ENCODE measurements at regions not wholly inside any gene's neighbourhood (a gene's known extent, or its start where the extent isn't known, plus 50 kb on each side); places are given as distances from the start of the nearest gene placed in this dataset.

DNA sequence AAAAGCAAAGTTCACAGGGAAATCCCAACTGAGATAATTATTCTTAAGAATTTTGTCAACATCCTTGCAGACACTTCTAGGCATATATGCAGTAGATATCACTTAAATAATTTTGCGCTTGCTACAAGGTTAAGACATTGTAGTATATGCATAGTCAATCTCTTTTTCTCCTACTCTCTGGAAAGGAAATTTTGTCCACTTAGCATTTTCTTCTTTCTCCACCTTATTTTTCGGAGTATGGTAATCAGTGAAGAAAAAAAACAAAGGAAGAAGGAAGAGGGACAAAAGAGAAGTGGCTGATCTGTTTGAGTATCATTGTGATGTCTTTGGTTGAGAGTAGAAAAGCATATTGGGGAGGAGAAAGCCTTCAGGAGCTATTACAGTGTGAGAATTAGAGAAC, 104.6 kb downstream of the LACC1 start:
- no peaks in the 10 kb centered on the region for H3K4me1 ChIP-seq (ENCODE audit: insufficient read depth, insufficient read length)
- no peaks in the 10 kb centered on the region for H3K36me3 ChIP-seq (ENCODE audit: insufficient read depth, insufficient read length, low read length)
- no peak for TF ChIP-seq SUZ12 (IDR thresholded peaks at IDR 0.05; ENCODE audit: extremely low read depth, insufficient read depth, insufficient read length)
- TF ChIP-seq ZNF274 (IDR thresholded peaks at IDR 0.05; ENCODE audit: low read depth, low read length): no peak
- TF ChIP-seq YY1 (IDR thresholded peaks at IDR 0.05; ENCODE audit: insufficient read depth, insufficient read length): no peak
- no peaks in the 10 kb centered on the region for H3K27me3 ChIP-seq (ENCODE audit: insufficient read depth, insufficient read length)
- no peak overlapping the region for H3K9ac ChIP-seq (ENCODE audit: insufficient read length, low read depth)
- no peak overlapping the region for H3K4me3 ChIP-seq (ENCODE audit: insufficient read length, low read depth)
- H3K9me3 ChIP-seq (ENCODE audit: insufficient read depth, low read length): 0 out of 2 replicates have a peak, but pooled peaks cover 9% of the 10 kb centered on the region
- no peak for DNase-seq (ENCODE audit: low read depth, low spot score)

DNA sequence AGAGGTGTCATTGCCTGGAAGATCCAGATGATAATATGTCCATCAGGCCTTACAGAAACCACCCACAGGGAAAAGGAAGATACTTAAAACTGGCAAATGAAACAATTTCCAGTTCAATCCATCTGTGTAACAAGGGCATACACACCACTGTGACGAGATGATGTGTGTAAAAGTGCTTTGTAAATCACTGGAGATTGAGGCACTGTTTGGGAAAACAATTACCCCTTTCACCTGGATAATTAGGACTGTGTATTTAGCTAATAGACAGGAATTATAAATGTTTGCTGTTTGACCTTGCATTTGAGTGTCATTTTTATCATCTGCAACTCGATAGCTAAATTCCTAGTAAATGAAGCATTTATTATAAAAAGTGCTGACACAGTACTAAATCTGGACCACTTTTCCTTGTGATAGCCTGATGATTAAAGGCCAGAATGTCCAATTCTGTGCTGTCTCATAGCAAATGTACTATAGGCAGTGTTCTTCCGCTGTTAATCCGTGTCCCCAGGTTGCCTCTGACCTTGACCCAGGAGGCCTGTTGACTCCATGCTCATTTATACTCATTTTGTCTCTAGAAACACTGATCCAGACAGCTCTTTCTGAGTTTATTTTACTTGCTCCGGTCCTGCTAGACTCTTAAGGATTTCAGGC, 105.8 kb downstream of the LACC1 start:
- no peaks in the 10 kb centered on the region for H3K27me3 ChIP-seq (ENCODE audit: insufficient read depth, insufficient read length)
- H3K36me3 ChIP-seq (ENCODE audit: insufficient read depth, insufficient read length, low read length): no peaks in the 10 kb centered on the region
- H3K9ac ChIP-seq (ENCODE audit: insufficient read length, low read depth): no peak overlapping the region
- H3K4me1 ChIP-seq (ENCODE audit: insufficient read depth, insufficient read length): no peaks in the 10 kb centered on the region
- no peak for DNase-seq (ENCODE audit: low read depth, low spot score)
- no peak overlapping the region for H3K4me3 ChIP-seq (ENCODE audit: insufficient read length, low read depth)
- H3K9me3 ChIP-seq (ENCODE audit: insufficient read depth, low read length): 0 out of 2 replicates have a peak, but pooled peaks cover 9% of the 10 kb centered on the region
- TF ChIP-seq ZNF274 (IDR thresholded peaks at IDR 0.05; ENCODE audit: low read depth, low read length) (no peak), YY1 (IDR thresholded peaks at IDR 0.05; ENCODE audit: insufficient read depth, insufficient read length) (no peak), SUZ12 (IDR thresholded peaks at IDR 0.05; ENCODE audit: extremely low read depth, insufficient read depth, insufficient read length) (no peak)

DNA sequence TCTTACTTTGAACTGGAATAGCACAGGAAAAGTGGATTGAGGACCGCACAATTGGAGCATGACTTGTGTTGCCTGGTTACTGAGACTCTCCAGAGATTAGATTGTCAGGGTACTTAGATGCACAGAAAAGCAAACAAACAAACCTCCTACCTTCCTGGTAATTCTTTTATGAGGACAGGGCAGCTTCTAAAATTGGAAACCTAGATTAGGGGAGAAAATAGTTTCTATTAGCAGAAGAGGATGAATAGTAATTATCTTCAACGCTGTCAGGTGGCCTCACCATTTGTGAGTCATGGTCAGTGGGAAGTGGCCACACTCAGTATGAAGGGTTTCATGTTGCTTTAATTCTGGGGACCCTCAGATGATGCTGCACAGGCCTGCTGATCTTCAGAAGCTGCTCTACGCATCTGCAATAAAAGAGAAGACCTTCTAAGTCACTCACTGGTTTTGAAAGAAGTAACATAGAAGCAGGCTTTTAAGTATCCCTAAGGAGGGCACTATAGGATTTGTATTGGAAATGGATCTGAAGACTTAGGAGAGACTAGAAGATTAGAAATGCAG, 106.8 kb downstream of the LACC1 start:
- H3K9me3 ChIP-seq (ENCODE audit: insufficient read depth, low read length): 0 out of 2 replicates have a peak, but pooled peaks cover 3% of the 10 kb centered on the region
- H3K36me3 ChIP-seq (ENCODE audit: insufficient read depth, insufficient read length, low read length): no peaks in the 10 kb centered on the region
- TF ChIP-seq YY1 (IDR thresholded peaks at IDR 0.05; ENCODE audit: insufficient read depth, insufficient read length) (no peak), ZNF274 (IDR thresholded peaks at IDR 0.05; ENCODE audit: low read depth, low read length) (no peak), SUZ12 (IDR thresholded peaks at IDR 0.05; ENCODE audit: extremely low read depth, insufficient read depth, insufficient read length) (no peak)
- no peaks in the 10 kb centered on the region for H3K4me1 ChIP-seq (ENCODE audit: insufficient read depth, insufficient read length)
- no peak for DNase-seq (ENCODE audit: low read depth, low spot score)
- no peak overlapping the region for H3K4me3 ChIP-seq (ENCODE audit: insufficient read length, low read depth)
- H3K27me3 ChIP-seq (ENCODE audit: insufficient read depth, insufficient read length): no peaks in the 10 kb centered on the region
- H3K9ac ChIP-seq (ENCODE audit: insufficient read length, low read depth): no peak overlapping the region

DNA sequence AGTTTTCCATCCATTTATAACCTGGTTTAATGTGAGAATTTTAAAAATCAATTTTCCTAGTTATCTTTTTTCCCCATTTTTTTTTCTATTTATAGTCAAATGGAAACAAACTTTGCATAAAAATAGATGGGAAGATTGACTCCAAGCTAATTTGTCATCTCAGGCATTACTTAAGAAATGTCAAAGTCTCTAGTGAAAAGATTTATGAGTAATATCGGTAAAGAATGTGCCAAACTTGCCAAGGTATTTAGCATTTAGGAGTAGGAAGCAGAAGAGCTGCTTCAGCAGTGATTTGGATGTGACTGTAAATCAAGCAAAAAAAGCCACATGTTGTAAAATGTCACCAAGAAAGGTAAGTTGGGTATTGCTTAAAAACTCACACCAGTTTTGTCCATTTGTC, 108.6 kb downstream of the LACC1 start:
- Histone ChIP-seq H3K36me3 (ENCODE audit: insufficient read depth, insufficient read length, low read length) (no peaks in the 10 kb centered on the region), H3K27me3 (ENCODE audit: insufficient read depth, insufficient read length) (no peaks in the 10 kb centered on the region), H3K4me1 (ENCODE audit: insufficient read depth, insufficient read length) (no peaks in the 10 kb centered on the region), H3K4me3 (ENCODE audit: insufficient read length, low read depth) (no peak overlapping the region), H3K9ac (ENCODE audit: insufficient read length, low read depth) (no peak overlapping the region), H3K9me3 (ENCODE audit: insufficient read depth, low read length) (no peaks in the 10 kb centered on the region)
- DNase-seq (ENCODE audit: low read depth, low spot score): no peak
- TF ChIP-seq YY1 (IDR thresholded peaks at IDR 0.05; ENCODE audit: insufficient read depth, insufficient read length): no peak
- no peak for TF ChIP-seq SUZ12 (IDR thresholded peaks at IDR 0.05; ENCODE audit: extremely low read depth, insufficient read depth, insufficient read length)

DNA sequence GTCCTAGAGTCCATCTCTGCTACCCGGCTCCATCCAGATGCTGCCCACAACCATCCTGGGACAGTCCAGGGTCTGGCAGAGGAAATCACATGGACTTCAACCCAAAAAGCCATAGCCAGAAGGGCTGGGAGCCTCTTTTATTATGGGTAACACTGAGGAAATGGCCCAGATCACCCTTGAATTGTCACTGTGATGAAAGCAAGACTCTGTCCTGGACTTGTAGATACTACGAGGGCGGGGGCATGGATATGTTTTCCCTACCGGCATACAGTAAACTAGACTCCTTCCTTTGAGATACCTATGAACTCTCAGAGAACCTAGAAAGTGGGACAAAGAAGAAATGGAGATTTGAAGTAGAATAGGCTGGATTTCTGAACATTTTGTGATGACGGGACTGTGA, 110.3 kb downstream of the LACC1 start:
- DNase-seq (ENCODE audit: low read depth, low spot score): no peak
- Histone ChIP-seq H3K4me1 (ENCODE audit: insufficient read depth, insufficient read length) (no peaks in the 10 kb centered on the region), H3K9me3 (ENCODE audit: insufficient read depth, low read length) (peaks cover 2% of the 10 kb centered on the region; the same call in 1 of the 2 replicates), H3K9ac (ENCODE audit: insufficient read length, low read depth) (no peak overlapping the region), H3K36me3 (ENCODE audit: insufficient read depth, insufficient read length, low read length) (no peaks in the 10 kb centered on the region), H3K4me3 (ENCODE audit: insufficient read length, low read depth) (no peak overlapping the region), H3K27me3 (ENCODE audit: insufficient read depth, insufficient read length) (no peaks in the 10 kb centered on the region)
- TF ChIP-seq YY1 (IDR thresholded peaks at IDR 0.05; ENCODE audit: insufficient read depth, insufficient read length): no peak
- no peak for TF ChIP-seq ZNF274 (IDR thresholded peaks at IDR 0.05; ENCODE audit: low read depth, low read length)
- TF ChIP-seq SUZ12 (IDR thresholded peaks at IDR 0.05; ENCODE audit: extremely low read depth, insufficient read depth, insufficient read length): no peak

DNA sequence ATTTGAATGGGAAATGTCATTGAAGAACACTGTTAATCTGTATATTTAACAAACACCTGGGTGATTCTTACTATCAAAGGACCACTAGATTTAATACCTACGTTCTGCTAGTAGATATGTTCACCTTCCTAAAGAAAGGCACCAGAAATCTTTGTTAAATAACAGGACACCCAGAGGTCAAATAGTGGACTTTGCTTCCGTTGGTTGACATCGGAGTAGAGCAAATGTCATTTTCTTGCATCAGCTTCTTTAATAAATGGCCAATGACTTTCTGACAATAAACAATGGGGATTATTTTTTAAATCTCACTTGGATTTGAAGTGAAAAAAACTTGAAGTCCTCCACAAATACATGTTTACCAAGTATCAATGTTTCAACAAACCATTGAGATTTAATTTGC, 111.1 kb downstream of the LACC1 start:
- no peak overlapping the region for H3K4me3 ChIP-seq (ENCODE audit: insufficient read length, low read depth)
- no peaks in the 10 kb centered on the region for H3K36me3 ChIP-seq (ENCODE audit: insufficient read depth, insufficient read length, low read length)
- no peak for DNase-seq (ENCODE audit: low read depth, low spot score)
- no peaks in the 10 kb centered on the region for H3K27me3 ChIP-seq (ENCODE audit: insufficient read depth, insufficient read length)
- TF ChIP-seq ZNF274 (IDR thresholded peaks at IDR 0.05; ENCODE audit: low read depth, low read length) (no peak), SUZ12 (IDR thresholded peaks at IDR 0.05; ENCODE audit: extremely low read depth, insufficient read depth, insufficient read length) (no peak), YY1 (IDR thresholded peaks at IDR 0.05; ENCODE audit: insufficient read depth, insufficient read length) (no peak)
- H3K9me3 ChIP-seq (ENCODE audit: insufficient read depth, low read length): peaks cover 7% of the 10 kb centered on the region; the same call in 1 of the 2 replicates
- no peak overlapping the region for H3K9ac ChIP-seq (ENCODE audit: insufficient read length, low read depth)
- no peaks in the 10 kb centered on the region for H3K4me1 ChIP-seq (ENCODE audit: insufficient read depth, insufficient read length)

DNA sequence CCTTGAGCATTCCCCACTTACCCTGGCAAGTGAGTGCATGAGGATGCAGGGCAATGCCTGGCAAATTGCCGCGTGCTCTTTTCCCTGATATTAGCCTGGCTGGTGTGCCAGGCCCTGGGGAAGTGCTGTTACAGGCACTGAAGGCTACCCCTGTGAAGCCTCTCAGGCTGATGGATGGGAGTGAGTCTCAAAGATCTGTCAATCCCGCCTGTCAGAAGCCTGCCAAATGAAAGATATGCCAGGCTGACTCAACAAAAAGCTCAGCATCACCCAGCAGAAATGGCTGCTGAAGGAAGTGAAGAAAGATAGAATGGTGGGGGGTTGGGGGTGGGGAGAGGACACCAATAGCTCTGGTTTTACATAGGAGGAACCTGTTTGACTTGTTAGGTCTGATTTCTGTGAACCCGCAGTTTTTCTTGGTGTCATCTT, 112.1 kb downstream of the LACC1 start:
- H3K9ac ChIP-seq (ENCODE audit: insufficient read length, low read depth): no peak overlapping the region
- DNase-seq (ENCODE audit: low read depth, low spot score): no peak
- H3K36me3 ChIP-seq (ENCODE audit: insufficient read depth, insufficient read length, low read length): no peaks in the 10 kb centered on the region
- H3K27me3 ChIP-seq (ENCODE audit: insufficient read depth, insufficient read length): no peaks in the 10 kb centered on the region
- H3K4me3 ChIP-seq (ENCODE audit: insufficient read length, low read depth): no peak overlapping the region
- H3K9me3 ChIP-seq (ENCODE audit: insufficient read depth, low read length): peaks cover 7% of the 10 kb centered on the region; the same call in 1 of the 2 replicates
- H3K4me1 ChIP-seq (ENCODE audit: insufficient read depth, insufficient read length): no peaks in the 10 kb centered on the region
- TF ChIP-seq YY1 (IDR thresholded peaks at IDR 0.05; ENCODE audit: insufficient read depth, insufficient read length): no peak
- no peak for TF ChIP-seq ZNF274 (IDR thresholded peaks at IDR 0.05; ENCODE audit: low read depth, low read length)
- TF ChIP-seq SUZ12 (IDR thresholded peaks at IDR 0.05; ENCODE audit: extremely low read depth, insufficient read depth, insufficient read length): no peak
